GM13977 (cell line): ENCODE measurements at regions not wholly inside any gene's neighbourhood (a gene's known extent, or its start where the extent isn't known, plus 50 kb on each side); places are given as distances from the start of the nearest gene placed in this dataset.

ENCODE experiments used
- DNase-seq: peaks from one replicate; pipeline ENCODE4 v3.0.0; 2012; ENCODE audit warnings: low spot score
- CTCF ChIP-seq: IDR thresholded peaks from 2 replicates; pipeline ENCODE4 v1.5.1; 2012; ENCODE audit warnings: mild to moderate bottlenecking, control low read depth; ENCODE audit not compliant: insufficient read depth; ENCODE audit errors: extremely low read depth, missing control alignments
- in situ Hi-C: fragments of 300-500 bp; cut with MboI; formaldehyde crosslinking; loops from one replicate; pipeline ENCODE4 v1.12.0; 2022; ENCODE audit warnings: low sequenced_read_pairs, low pct_unique_long_range_greater_than_20kb, mixed read lengths, inconsistent platforms; ENCODE audit not compliant: unreplicated experiment

GRCh38 chr14:98682033-98682432 is 590.0 kb downstream of the BCL11B start:
- no peak for DNase-seq
- in situ Hi-C loops: no loop called here
- no peak for TF ChIP-seq CTCF

- in situ Hi-C loops: no loop called here
- DNase-seq: no peak
- no peak for TF ChIP-seq CTCF
Measured at GRCh38 chr14:98682726-98683125, 589.3 kb downstream of the BCL11B start.

- DNase-seq: no peak
- TF ChIP-seq CTCF: no peak
- in situ Hi-C loops: no loop called here
Measured at GRCh38 chr14:98684468-98684867, 587.5 kb downstream of the BCL11B start.

GRCh38 chr14:98685725-98686124 is 586.3 kb downstream of the BCL11B start:
- DNase-seq: no peak
- in situ Hi-C loops: no loop called here
- TF ChIP-seq CTCF: no peak

GRCh38 chr14:98688446-98688845 is 583.6 kb downstream of the BCL11B start:
- DNase-seq: no peak
- in situ Hi-C loops: no loop called here
- TF ChIP-seq CTCF: no peak

- no peak for DNase-seq
- no peak for TF ChIP-seq CTCF
- in situ Hi-C loops: no loop called here
Measured at GRCh38 chr14:98689951-98690350, 582.0 kb downstream of the BCL11B start.

GRCh38 chr14:98692832-98693231 is 579.2 kb downstream of the BCL11B start:
- in situ Hi-C loops: no loop called here
- no peak for TF ChIP-seq CTCF

More at GRCh38 chr14:98692832-98693231, 579.2 kb downstream of the BCL11B start:
- no peak for DNase-seq
